Testis (tissue), 2 donors: ENCODE measurements at regions not wholly inside any gene's neighbourhood (a gene's known extent, or its start where the extent isn't known, plus 50 kb on each side); places are given as distances from the start of the nearest gene placed in this dataset.

Experiments
- DNase-seq: peaks from one replicate; pipeline ENCODE4 v3.0.0-alpha.2; 2019
- H3K27ac ChIP-seq, 2 donors: fragments of 200-600 bp; sonication (generic); one replicate each; pipeline ENCODE4 v1.5.1; 2019
- H3K27me3 ChIP-seq: fragments of 200-600 bp; sonication (generic); one replicate; pipeline ENCODE4 v1.5.1; 2019
- H3K36me3 ChIP-seq: fragments of 200-600 bp; sonication (generic); one replicate; pipeline ENCODE4 v1.5.1; 2017; ENCODE audit warnings: low read depth; ENCODE audit errors: missing control alignments
- H3K4me1 ChIP-seq: fragments of 200-600 bp; sonication (generic); one replicate; pipeline ENCODE4 v1.5.1; 2019
- H3K4me3 ChIP-seq, 2 donors: fragments of 200-600 bp; sonication (generic); one replicate each; pipeline ENCODE4 v1.5.1; 2017 to 2019
- H3K9me3 ChIP-seq: fragments of 200-600 bp; sonication (generic); one replicate; pipeline ENCODE4 v1.5.1; 2017
- POLR2A ChIP-seq: fragments of 450-650 bp; IDR thresholded peaks from one replicate; pipeline ENCODE4 v1.6.1; 2017; ENCODE audit warnings: antibody characterized with exemption, mild to moderate bottlenecking, moderate library complexity
- WGBS, 2 donors: methylation state at CpG; one replicate each; pipeline ENCODE4 v1.1.5; 2018; 5-methylcytosine and 5-hydroxymethylcytosine counted together
- intact Hi-C: fragments of 100-400 bp; cut with DNase I; formaldehyde crosslinking; loops from one replicate; pipeline ENCODE4 v1.15.1; 2023; ENCODE audit warnings: low total_unique reads
- TF ChIP-seq, protein P1 (sequence below), 3 experiments: fragments of 450-650 bp in 2 of 3; fragments of 200-600 bp in 1 of 3; sonication (generic) in 1 of 3; IDR thresholded peaks; one replicate each; pipeline ENCODE4 v1.5.1; 2016 to 2019; ENCODE audit warnings: antibody characterized with exemption in 3 of 3, mild to moderate bottlenecking in 2 of 3, moderate library complexity in 1 of 3

DNA sequence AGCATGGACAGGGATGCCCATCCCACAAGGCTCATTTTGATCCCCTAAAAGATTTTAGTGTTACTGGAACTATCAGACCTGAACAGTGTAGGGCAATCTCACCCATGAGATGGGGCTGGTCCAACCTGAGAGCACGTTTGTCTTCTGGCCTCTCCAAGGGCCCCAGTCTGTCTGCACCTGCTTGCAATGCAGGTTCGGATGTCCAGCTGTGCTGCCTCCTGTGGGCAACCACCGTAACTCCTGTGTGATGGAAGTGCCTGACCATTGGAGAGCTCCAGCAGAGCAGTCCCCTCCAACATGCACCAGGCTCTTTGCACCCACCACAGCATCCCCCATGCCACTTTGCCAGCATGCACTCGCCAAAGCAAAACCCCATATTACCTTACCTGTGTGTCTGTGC is 290.1 kb upstream of the KCND2 start:
- TF ChIP-seq POLR2A: no peak
- TF ChIP-seq, protein P1, sequence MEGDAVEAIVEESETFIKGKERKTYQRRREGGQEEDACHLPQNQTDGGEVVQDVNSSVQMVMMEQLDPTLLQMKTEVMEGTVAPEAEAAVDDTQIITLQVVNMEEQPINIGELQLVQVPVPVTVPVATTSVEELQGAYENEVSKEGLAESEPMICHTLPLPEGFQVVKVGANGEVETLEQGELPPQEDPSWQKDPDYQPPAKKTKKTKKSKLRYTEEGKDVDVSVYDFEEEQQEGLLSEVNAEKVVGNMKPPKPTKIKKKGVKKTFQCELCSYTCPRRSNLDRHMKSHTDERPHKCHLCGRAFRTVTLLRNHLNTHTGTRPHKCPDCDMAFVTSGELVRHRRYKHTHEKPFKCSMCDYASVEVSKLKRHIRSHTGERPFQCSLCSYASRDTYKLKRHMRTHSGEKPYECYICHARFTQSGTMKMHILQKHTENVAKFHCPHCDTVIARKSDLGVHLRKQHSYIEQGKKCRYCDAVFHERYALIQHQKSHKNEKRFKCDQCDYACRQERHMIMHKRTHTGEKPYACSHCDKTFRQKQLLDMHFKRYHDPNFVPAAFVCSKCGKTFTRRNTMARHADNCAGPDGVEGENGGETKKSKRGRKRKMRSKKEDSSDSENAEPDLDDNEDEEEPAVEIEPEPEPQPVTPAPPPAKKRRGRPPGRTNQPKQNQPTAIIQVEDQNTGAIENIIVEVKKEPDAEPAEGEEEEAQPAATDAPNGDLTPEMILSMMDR (IDR thresholded peaks at IDR 0.05): no peak
- intact Hi-C loops: no loop called here
- 85 to 96% methylated on average over 3 to 4 of the region's 4 CpGs for WGBS, 2 donors

DNA sequence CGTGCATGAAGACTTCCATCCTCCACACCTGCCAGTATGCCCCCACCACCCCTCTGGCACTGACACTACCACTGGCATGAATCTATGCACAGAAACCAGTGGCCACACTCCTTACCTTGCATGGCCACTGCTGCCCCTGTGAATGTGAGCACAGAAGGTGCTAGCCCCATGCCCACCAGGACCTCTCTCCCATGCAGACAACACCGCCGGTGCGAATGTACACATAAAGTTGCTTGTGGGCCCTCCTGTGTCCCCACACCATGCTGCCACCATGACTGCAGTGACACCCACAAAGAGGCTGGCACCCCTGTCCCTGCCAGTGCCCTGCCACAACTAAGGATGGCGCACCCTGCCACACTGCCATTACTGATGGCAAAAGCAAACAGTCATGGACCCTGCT is 289.5 kb upstream of the KCND2 start:
- Histone ChIP-seq H3K4me3 (no peak overlapping the region), H3K9me3 (no peaks in the 10 kb centered on the region), H3K27me3 (no peaks in the 10 kb centered on the region), H3K4me1 (no peaks in the 10 kb centered on the region), H3K36me3 (no peaks in the 10 kb centered on the region), H3K27ac (no peak overlapping the region)
- intact Hi-C loops: no loop called here
- DNase-seq: no peak
- TF ChIP-seq POLR2A: no peak
- TF ChIP-seq, protein P1 (IDR thresholded peaks at IDR 0.05): no peak
- 96 to 100% methylated on average over 4 to 5 of the region's 5 CpGs for WGBS, 2 donors

More for the DNA sequence above, 290.1 kb upstream of the KCND2 start:
- Histone ChIP-seq H3K27ac (no peak overlapping the region), H3K4me3 (no peak overlapping the region), H3K36me3 (no peaks in the 10 kb centered on the region), H3K27me3 (no peaks in the 10 kb centered on the region), H3K9me3 (no peaks in the 10 kb centered on the region), H3K4me1 (no peaks in the 10 kb centered on the region)
- no peak for DNase-seq

DNA sequence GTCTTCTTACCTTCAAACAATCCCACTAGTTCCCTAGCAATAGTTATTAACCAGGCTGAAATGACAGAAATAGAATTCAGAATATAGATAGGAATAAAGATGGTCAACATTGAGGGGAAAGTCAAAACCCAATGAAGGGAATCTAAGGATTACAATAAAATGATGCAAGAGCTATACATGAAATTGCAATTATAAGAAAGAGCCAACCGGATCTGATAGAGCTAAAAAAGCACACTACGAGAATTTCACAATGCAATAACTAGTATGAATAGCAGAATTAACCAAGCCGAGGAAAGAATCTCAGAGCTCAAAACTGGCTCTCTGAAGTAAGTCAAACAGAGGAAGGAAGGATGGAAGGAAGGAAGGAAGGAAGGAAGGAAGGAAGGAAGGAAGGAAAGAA is 288.7 kb upstream of the KCND2 start:
- WGBS, 2 donors: 91 to 94% methylated on average over 3 of the region's 3 CpGs
- no peaks in the 10 kb centered on the region for H3K36me3 ChIP-seq
- DNase-seq: no peak
- no peak overlapping the region for H3K27ac ChIP-seq
- no peak for TF ChIP-seq POLR2A
- TF ChIP-seq, protein P1 (IDR thresholded peaks at IDR 0.05): no peak
- H3K4me1 ChIP-seq: no peaks in the 10 kb centered on the region
- H3K4me3 ChIP-seq: no peak overlapping the region
- H3K27me3 ChIP-seq: no peaks in the 10 kb centered on the region
- H3K9me3 ChIP-seq: no peaks in the 10 kb centered on the region
- intact Hi-C loops: no loop called here

DNA sequence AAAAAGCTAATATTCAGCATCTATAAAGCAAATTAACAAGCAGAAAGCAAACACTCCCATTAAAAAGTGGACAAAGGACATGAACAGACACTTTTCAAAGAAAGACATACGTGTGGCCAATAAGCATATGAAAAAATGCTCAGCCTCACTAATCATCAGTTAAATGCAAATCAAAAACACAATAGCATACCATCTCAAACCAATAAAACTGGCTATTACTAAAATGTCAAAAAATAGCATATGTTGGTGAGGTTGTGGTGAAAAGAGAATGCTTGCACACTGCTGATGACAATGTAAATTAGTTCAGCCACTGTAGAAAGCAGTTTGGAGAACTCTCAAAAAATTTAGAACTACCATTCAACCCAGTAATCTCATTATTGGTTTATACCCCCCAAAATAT is 284.6 kb upstream of the KCND2 start:
- intact Hi-C loops: no loop called here

DNA sequence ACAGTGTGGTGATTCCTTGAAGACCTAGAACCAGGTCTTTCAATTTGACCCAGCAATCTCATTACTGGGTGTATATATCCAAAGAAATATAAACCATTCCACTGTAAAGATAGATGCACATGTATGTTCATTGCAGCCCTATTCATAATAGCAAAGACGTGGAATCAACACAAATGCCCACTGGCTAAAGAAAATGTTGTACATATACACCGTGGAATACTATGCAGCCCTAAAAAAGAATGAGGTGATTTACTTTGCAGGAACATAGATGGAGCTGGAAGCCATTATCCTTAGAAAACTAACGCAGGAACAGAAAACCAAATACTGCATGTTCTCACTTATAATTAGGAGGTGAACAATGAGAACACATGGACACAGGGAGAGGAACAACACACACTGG is 278.0 kb upstream of the KCND2 start:
- no peaks in the 10 kb centered on the region for H3K36me3 ChIP-seq
- H3K27me3 ChIP-seq: no peaks in the 10 kb centered on the region
- H3K9me3 ChIP-seq: no peaks in the 10 kb centered on the region
- WGBS, 2 donors: 84 to 89% methylated on average over 3 of the region's 3 CpGs
- DNase-seq: no peak
- TF ChIP-seq, protein P1 (IDR thresholded peaks at IDR 0.05): no peak
- TF ChIP-seq POLR2A: no peak
- H3K27ac ChIP-seq: no peak overlapping the region
- H3K4me1 ChIP-seq: no peaks in the 10 kb centered on the region
- intact Hi-C loops: no loop called here
- H3K4me3 ChIP-seq: no peak overlapping the region

More for the DNA sequence above, 284.6 kb upstream of the KCND2 start:
- Histone ChIP-seq H3K9me3 (no peaks in the 10 kb centered on the region), H3K27ac (no peak overlapping the region), H3K4me3 (no peak overlapping the region), H3K27me3 (no peaks in the 10 kb centered on the region), H3K36me3 (no peaks in the 10 kb centered on the region), H3K4me1 (no peaks in the 10 kb centered on the region)
- DNase-seq: no peak
- WGBS, 2 donors: 100% methylated on average over 1 of the region's 1 CpG
- no peak for TF ChIP-seq POLR2A
- TF ChIP-seq, protein P1 (IDR thresholded peaks at IDR 0.05): no peak
